ENCODE measurements at regions not wholly inside any gene's neighbourhood (a gene's known extent, or its start where the extent isn't known, plus 50 kb on each side); places are given as distances from the start of the nearest gene placed in this dataset.

- H3K4me3 Mint-ChIP-seq (ENCODE audit: unreplicated experiment), result no peak overlapping the region
- intact Hi-C loops (cut with micrococcal nuclease; ENCODE audit: unreplicated experiment), result no loop called here
- H3K36me3 Mint-ChIP-seq (ENCODE audit: insufficient read depth, unreplicated experiment), result no peaks in the 10 kb centered on the region
- peaks cover 5% of the 10 kb centered on the region for H3K27me3 Mint-ChIP-seq (ENCODE audit: insufficient read depth, unreplicated experiment)
- no peaks in the 10 kb centered on the region; the same call in 1 of the 2 replicates for H3K9me3 ChIP-seq
- ChIA-PET POLR2A (no interaction called here), CTCF (no interaction called here)
- H3K9me3 Mint-ChIP-seq (ENCODE audit: unreplicated experiment), result no peaks in the 10 kb centered on the region
- H3K4me1 Mint-ChIP-seq (ENCODE audit: low read depth, unreplicated experiment), result no peaks in the 10 kb centered on the region
- no peaks in the 10 kb centered on the region for H3K36me3 ChIP-seq (ENCODE audit: control insufficient read depth, insufficient read depth, low read length)
- no peak overlapping the region for H3K4me3 ChIP-seq (ENCODE audit: low read depth, low read length)
- H3K4me1 ChIP-seq, result no peaks in the 10 kb centered on the region
- BruUV-seq (replicated peaks), result no TSS peak
- no peak overlapping the region for H3K27ac Mint-ChIP-seq (ENCODE audit: unreplicated experiment)
- DNase-seq, result no peak
- TF ChIP-seq CTCF (IDR thresholded peaks at IDR 0.05; ENCODE audit: insufficient read depth in 1 of 2, low read depth in 1 of 2, low read length in 1 of 2, severe bottlenecking in 1 of 2, unreplicated experiment in 1 of 2), result no peak
- H3K27me3 ChIP-seq (replicated peaks; ENCODE audit: control insufficient read depth, insufficient read depth, low read length), result no peaks in the 10 kb centered on the region
Measured at GRCh38 chr13:110056640-110057039, 250.3 kb downstream of the COL4A1 start.

GRCh38 chr13:110055089-110055488, 251.9 kb downstream of the COL4A1 start:
- CTCF ChIA-PET, result no interaction called here

GRCh38 chr13:110054041-110054440, 252.9 kb downstream of the COL4A1 start:
- POLR2A ChIA-PET, result no interaction called here
- no peaks in the 10 kb centered on the region for H3K9me3 Mint-ChIP-seq (ENCODE audit: unreplicated experiment)
- H3K4me3 ChIP-seq (ENCODE audit: low read depth, low read length), result no peak overlapping the region
- no peaks in the 10 kb centered on the region for H3K27me3 ChIP-seq (replicated peaks; ENCODE audit: control insufficient read depth, insufficient read depth, low read length)
- no peak for TF ChIP-seq CTCF (IDR thresholded peaks at IDR 0.05; ENCODE audit: insufficient read depth in 1 of 2, low read depth in 1 of 2, low read length in 1 of 2, severe bottlenecking in 1 of 2, unreplicated experiment in 1 of 2)
- intact Hi-C loops (cut with micrococcal nuclease; ENCODE audit: unreplicated experiment), result no loop called here
- H3K27me3 Mint-ChIP-seq (ENCODE audit: insufficient read depth, unreplicated experiment), result peaks cover 8% of the 10 kb centered on the region
- CTCF ChIA-PET, result no interaction called here
- BruUV-seq (replicated peaks), result no TSS peak
- no peaks in the 10 kb centered on the region for H3K4me1 ChIP-seq
- no peak overlapping the region for H3K4me3 Mint-ChIP-seq (ENCODE audit: unreplicated experiment)
- H3K36me3 Mint-ChIP-seq (ENCODE audit: insufficient read depth, unreplicated experiment), result no peaks in the 10 kb centered on the region
- H3K9me3 ChIP-seq, result no peaks in the 10 kb centered on the region; the same call in 1 of the 2 replicates
- H3K36me3 ChIP-seq (ENCODE audit: control insufficient read depth, insufficient read depth, low read length), result no peaks in the 10 kb centered on the region
- DNase-seq, result no peak
- H3K27ac Mint-ChIP-seq (ENCODE audit: unreplicated experiment), result no peak overlapping the region
- H3K4me1 Mint-ChIP-seq (ENCODE audit: low read depth, unreplicated experiment), result no peaks in the 10 kb centered on the region

More at GRCh38 chr13:110055089-110055488, 251.9 kb downstream of the COL4A1 start:
- Mint-ChIP-seq H3K4me3 (ENCODE audit: unreplicated experiment) (no peak overlapping the region), H3K9me3 (ENCODE audit: unreplicated experiment) (no peaks in the 10 kb centered on the region), H3K4me1 (ENCODE audit: low read depth, unreplicated experiment) (no peaks in the 10 kb centered on the region), H3K27ac (ENCODE audit: unreplicated experiment) (no peak overlapping the region), H3K36me3 (ENCODE audit: insufficient read depth, unreplicated experiment) (no peaks in the 10 kb centered on the region), H3K27me3 (ENCODE audit: insufficient read depth, unreplicated experiment) (peaks cover 5% of the 10 kb centered on the region)
- no peaks in the 10 kb centered on the region for H3K27me3 ChIP-seq (replicated peaks; ENCODE audit: control insufficient read depth, insufficient read depth, low read length)
- H3K36me3 ChIP-seq (ENCODE audit: control insufficient read depth, insufficient read depth, low read length), result no peaks in the 10 kb centered on the region
- no TSS peak for BruUV-seq (replicated peaks)
- no peak for TF ChIP-seq CTCF (IDR thresholded peaks at IDR 0.05; ENCODE audit: insufficient read depth in 1 of 2, low read depth in 1 of 2, low read length in 1 of 2, severe bottlenecking in 1 of 2, unreplicated experiment in 1 of 2)
- no peak overlapping the region for H3K4me3 ChIP-seq (ENCODE audit: low read depth, low read length)
- intact Hi-C loops (cut with micrococcal nuclease; ENCODE audit: unreplicated experiment), result no loop called here
- H3K4me1 ChIP-seq, result no peaks in the 10 kb centered on the region
- POLR2A ChIA-PET, result no interaction called here
- H3K9me3 ChIP-seq, result no peaks in the 10 kb centered on the region; the same call in 1 of the 2 replicates
- DNase-seq, result no peak
